NOMO-1 treated with DMSO at 0.1 percent for 48 hours (cell line): ENCODE measurements at regions not wholly inside any gene's neighbourhood (a gene's known extent, or its start where the extent isn't known, plus 50 kb on each side); places are given as distances from the start of the nearest gene placed in this dataset.
A peak's percentile ranks its signal among the peaks of the same experiment; 100 is the strongest.
"Not testable (repeated sequence)": the region's sequence is repeated elsewhere in the genome, so short reads cannot be mapped to it uniquely, and the experiment has no call there.

Experiments
- DNase-seq: peaks from one replicate; lab custom pipeline; 2025; ENCODE audit not compliant: unreplicated experiment; lab: John Stamatoyannopoulos, UW

DNA sequence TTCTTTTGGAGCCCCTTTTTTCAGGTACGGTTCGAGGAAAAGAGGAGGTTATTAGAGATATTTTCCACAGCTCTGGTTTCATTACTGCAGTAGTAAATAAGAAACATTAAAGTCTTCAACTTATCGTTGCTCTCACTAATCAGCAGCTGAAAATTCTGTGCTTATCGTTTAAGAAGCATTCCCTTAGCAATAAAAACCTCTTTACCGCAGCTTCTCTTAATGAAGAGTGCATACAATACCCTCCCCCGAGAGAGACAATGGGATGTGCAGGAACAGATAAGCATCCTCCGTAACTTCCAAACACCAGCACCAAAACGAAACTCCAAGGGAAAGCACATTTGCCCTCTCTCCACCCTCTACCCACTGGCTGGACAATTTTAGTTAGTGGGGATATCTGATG is 384.5 kb downstream of the NEBL start:
- no peak for DNase-seq

GRCh38 chr10:20508921-20509320 is 388.2 kb downstream of the NEBL start:
- DNase-seq: no peak

DNA sequence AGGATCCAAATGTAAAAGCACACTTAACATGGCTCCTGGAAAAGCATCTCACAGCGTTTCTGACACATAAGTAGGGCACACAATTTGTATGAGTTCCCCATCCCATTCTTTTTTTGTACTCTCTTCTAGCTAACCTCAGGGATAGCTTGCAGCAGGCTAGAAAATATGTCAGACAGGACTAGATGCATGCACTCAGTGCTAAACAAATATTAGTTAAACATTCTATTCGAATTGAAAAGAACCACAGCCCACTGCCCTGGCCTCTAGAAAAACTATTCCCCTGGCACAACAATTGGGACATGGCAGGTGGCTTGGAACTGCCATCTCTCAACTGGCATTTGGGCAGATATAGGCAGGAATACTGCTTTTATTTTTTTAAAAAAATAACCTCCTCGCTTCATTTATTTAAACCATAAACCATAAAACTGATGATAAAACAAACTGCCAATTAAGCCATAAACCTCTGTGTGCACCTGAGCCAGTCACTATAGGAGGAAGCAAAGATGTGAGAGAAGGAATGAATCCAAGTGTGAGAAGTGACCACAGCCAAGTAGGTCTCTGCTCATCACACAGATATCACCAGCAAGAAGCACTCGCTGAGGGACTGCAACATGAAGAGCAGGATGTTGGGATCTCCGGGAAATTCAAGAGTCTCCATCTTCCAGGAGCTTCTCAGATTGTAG is 394.1 kb downstream of the NEBL start:
- no peak for DNase-seq

DNA sequence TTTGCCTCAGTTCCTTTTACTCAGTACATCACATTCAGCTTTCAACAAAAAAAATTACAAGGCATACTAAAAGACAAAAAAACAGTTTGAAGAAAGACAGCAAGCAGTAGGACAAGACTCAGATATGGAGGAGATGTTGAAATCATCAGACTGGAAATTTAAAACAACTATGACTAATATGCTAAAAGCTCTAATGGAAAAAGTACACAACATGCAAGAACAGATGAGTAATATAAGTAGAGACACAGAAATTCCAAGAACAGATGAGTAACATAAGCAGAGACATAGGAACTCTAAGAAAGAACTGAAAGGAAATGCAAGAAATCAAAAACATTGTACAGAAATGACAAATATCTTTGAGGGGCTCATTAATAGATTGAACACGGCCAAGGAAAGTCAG is 402.6 kb downstream of the NEBL start:
- DNase-seq: no peak

GRCh38 chr10:20492447-20492846 is 404.7 kb downstream of the NEBL start:
- DNase-seq: no peak

GRCh38 chr10:20489961-20490360 is 407.1 kb downstream of the NEBL start:
- no peak for DNase-seq

DNA sequence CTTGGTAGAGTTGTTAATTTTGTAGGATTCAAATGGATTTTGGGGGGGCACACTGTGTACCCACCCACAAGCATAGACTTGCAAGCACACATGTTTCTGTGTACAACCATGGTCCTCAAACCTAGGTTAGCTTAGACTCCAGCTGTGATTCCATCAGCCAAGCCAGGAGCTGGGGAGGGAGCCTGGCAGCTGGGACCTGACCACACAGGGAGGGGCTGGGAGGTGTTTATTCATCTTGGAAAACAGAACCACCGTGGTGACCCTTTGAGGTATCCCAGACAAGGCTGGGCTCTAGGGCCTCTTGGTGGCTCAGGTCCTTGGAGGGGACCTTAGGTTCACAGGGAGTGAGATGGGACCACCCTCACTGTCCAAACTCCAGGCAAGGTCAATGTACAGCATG is 410.3 kb downstream of the NEBL start:
- no peak for DNase-seq

DNA sequence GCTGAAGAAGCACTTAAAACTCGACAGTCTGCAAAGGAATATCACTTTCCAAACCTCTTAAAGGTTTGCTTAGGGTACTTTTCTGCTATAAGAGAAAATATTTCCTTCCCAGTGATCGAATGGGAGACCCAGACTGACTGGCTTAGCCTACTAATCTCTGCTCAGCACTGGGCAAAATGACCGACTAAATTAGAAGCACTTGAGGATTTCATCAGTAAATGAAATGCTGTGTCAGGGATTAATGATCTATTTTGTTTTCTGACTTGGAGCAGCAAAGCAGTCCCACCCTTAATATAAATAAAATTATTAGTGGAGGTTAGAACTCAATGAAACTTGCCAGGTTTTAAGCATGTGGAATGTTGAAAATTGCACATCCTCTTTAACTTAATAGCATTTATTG is 411.6 kb downstream of the NEBL start:
- DNase-seq: no peak

DNA sequence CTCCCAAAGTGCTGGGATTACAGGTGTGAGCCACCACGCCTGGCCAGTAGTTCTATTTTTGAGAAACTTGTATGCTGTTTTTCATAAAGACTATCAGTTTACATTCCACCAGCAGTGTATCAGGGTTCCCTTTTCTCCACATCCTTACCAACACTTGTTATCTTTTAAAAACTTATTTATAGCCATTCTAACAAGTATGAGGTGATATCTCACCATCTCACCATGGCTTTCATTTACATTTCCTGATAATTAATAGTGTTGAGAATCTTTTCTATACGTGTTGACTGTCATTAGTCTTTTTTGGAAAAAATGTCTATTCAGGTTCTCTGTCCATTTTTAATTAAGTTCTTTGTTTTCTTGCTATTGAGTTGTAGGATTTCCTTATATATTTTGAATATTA is 416.1 kb downstream of the NEBL start:
- no peak for DNase-seq

DNA sequence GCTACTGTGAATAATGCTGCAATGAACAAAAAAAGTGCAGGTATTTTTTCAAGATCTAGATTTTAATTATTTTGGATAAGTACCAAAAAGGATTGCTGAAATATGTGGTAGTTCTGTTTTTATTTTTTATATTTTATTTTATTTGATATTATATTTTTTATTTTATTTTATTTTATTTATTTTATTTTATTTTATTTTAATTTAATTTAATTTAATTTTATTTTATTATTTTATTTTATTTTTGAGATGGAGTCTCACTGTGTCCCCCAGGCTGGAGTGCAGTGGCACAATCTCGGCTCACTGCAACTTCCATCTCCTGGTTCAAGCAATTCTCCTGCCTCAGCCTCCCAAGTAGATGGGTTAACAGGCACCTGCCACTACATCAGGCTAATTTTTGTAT is 416.5 kb downstream of the NEBL start:
- not testable (repeated sequence) for DNase-seq

- peak; percentile 0 for DNase-seq
These were observed 423.0 kb downstream of the NEBL start for GRCh38 chr10:20474064-20474463.

- DNase-seq: no peak
These were observed 423.9 kb downstream of the NEBL start for GRCh38 chr10:20473023-20473760.

DNA sequence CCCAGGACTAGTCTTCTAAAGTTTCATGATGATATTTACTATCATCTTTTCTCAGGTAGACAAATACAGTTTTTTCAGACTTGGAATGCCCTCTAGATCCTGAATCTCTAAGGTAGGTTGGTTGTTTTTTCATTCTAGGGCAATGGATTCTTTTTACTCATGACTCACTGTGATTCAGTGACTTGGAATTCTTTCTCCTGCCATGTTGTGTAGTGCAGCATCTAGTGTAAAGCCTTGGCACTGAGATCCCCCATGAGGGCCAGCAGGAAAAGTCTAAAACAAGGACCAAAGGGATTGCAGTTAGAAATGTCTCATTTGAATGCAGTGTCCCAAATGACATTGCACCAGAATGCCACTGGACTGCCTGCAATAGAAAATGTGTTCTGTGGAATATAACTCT is 430.4 kb downstream of the NEBL start:
- no peak for DNase-seq

DNA sequence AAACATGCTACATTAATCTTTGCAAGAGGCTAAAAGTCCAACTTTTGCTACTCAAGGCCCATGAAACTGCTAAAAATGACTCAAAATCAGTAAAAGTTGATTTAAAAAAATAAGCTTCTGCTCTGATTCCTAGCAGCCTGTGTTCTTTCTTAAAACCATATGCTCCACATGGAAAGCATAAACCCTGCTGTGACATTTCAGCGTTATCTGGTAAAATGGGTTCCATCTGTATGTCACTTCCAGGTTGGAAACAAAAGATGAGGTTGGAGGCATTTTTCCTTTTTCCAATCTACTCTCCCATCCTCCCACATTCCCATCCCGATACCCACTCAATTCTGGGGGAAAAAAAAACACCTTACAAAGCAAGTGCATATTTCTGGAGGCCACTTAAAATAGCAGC is 439.5 kb downstream of the NEBL start:
- no peak for DNase-seq

GRCh38 chr10:20455774-20456173 is 441.3 kb downstream of the NEBL start:
- no peak for DNase-seq

DNA sequence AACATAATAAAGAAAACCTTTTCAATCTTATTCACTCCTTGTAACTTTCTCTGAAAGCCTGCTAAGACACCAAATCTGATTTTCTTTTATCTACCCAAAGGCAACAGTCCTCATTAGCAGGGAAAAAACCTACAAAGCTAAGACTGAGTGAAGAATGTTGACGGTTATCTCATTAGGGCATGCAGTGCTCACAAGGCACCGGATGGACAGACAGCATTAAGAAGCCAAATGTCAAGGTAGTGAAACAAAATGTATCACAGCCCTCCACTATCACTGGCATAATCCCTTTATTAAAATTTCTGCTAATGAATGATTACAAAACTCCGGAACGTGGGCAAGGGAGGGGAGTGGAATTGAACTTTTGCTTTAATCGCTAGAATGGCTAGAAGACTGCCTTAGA is 442.8 kb downstream of the NEBL start:
- no peak for DNase-seq

GRCh38 chr10:20446561-20447193 is 450.4 kb downstream of the NEBL start:
- no peak for DNase-seq

DNA sequence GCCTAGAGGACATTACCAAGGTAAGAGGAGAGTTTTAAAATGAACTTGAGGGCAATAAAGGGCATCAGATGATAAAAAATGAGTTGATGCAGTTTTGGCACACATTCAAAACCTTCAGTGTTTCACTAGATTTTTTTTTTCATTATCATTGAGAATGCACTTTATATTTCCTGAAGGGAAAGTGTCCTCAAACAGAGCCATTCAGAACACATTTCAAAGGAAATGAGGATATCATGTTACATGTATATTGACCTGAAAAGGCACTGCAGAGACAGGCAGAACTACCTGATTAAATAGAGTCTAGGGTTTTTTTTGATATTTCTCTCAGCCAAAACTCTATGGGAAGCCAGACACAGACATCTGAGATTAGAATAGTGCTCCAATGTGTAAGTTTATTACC is 454.0 kb downstream of the NEBL start:
- no peak for DNase-seq

- no peak for DNase-seq
These were observed 467.4 kb downstream of the NEBL start for GRCh38 chr10:20429742-20430141.

GRCh38 chr10:20427821-20428220 is 469.3 kb downstream of the NEBL start:
- no peak for DNase-seq

DNA sequence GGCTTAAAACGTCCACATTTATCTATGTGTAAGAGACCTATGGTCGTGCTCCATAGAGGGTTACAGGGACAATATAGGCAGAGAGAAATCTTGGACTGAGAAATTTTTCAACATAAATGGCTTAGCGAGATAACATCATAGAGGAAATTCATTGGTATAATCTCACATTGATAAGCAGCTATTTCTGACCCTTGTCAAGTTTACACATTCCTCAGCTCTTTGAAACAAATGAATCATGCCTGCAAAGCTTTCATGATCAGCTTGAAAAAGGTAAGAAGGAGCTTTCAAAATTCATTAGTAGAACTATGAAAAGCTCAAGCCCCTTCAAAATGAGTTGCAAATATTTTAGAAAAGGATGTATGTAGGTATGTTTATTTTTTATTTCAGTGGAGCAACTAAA is 478.8 kb downstream of the NEBL start:
- no peak for DNase-seq

DNA sequence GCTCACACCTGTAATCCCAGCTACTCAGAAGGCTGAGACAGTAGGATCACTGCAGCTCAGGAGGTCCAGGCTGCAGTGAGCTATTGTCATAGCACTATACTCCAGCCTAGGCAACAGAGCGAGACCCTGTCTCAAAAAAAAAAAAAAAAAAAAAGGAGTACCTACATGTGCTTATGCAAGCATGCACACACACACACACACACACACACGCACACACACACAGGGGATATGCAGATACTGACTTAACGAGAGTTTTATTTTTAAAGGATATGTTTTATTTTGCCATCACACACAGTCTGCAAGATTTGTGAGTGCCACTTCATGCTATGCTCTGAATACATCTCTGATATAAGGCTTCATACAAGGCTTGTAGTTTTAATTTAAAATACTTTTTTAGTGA is 479.3 kb downstream of the NEBL start:
- DNase-seq: no peak
